ENCODE measurements at regions not wholly inside any gene's neighbourhood (a gene's known extent, or its start where the extent isn't known, plus 50 kb on each side); places are given as distances from the start of the nearest gene placed in this dataset.
"Not testable (repeated sequence)": the region's sequence is repeated elsewhere in the genome, so short reads cannot be mapped to it uniquely, and the experiment has no call there.

DNA sequence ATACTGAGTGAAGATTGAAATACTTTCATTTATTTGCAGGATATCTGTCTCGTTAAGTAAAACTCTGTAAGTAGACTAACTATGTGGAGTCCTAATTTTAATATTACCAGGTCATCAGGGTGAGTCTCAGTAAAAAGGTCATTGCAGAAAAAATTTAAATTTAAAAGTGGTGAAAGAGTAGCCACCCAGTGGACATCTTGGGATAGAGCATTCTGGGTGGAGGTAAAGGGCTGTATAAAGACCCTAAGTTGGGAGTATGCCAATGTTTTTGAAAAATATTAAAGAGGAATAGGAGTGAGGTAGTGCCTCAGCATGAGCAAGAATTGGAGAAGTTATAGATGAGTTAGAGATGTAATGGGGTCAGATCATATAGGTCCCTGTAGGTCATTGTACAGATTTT is 145.5 kb downstream of the HMHB1 start:
- Mint-ChIP-seq H3K4me3 (no peak overlapping the region), H3K9me3 (no peaks in the 10 kb centered on the region), H3K36me3 (no peaks in the 10 kb centered on the region), H3K4me1 (no peaks in the 10 kb centered on the region), H3K27me3 (no peaks in the 10 kb centered on the region), H3K27ac (no peak overlapping the region)
- DNase-seq = no peak

- no peak overlapping the region for H3K27ac Mint-ChIP-seq
- no peaks in the 10 kb centered on the region for H3K9me3 Mint-ChIP-seq
- H3K27me3 Mint-ChIP-seq = no peaks in the 10 kb centered on the region
- H3K4me3 Mint-ChIP-seq = no peak overlapping the region
- H3K36me3 Mint-ChIP-seq = no peaks in the 10 kb centered on the region
- H3K4me1 Mint-ChIP-seq = no peaks in the 10 kb centered on the region
- DNase-seq = no peak
Observed at GRCh38 chr5:143962201-143962600, 150.2 kb downstream of the HMHB1 start.

- Mint-ChIP-seq H3K4me1 (no peaks in the 10 kb centered on the region), H3K4me3 (no peak overlapping the region), H3K36me3 (no peaks in the 10 kb centered on the region), H3K9me3 (no peaks in the 10 kb centered on the region), H3K27me3 (peaks cover 5% of the 10 kb centered on the region), H3K27ac (no peak overlapping the region)
- no peak for DNase-seq
Observed at GRCh38 chr5:143964919-143965318, 153.0 kb downstream of the HMHB1 start.

DNA sequence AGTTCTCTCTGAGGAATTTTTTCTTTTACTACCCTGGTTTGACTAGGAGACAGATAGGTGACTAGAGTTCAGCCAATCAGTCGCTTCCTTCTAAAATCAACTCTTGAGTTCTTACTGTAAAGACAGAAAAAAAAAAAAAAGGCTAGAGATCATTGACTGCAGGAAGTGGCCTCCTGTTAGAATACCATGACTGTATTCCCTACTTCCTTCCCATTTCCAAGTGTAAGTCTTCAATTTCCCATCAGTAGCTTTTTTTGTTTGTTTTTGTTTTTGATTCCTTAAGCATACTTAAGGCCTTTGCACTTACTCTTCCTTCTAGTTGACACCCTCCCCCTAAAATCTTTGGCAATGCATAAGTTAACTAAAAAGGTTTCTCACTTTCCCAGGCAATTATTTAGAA is 154.3 kb downstream of the HMHB1 start:
- Mint-ChIP-seq H3K9me3 (no peaks in the 10 kb centered on the region), H3K27me3 (peaks cover 8% of the 10 kb centered on the region)

DNA sequence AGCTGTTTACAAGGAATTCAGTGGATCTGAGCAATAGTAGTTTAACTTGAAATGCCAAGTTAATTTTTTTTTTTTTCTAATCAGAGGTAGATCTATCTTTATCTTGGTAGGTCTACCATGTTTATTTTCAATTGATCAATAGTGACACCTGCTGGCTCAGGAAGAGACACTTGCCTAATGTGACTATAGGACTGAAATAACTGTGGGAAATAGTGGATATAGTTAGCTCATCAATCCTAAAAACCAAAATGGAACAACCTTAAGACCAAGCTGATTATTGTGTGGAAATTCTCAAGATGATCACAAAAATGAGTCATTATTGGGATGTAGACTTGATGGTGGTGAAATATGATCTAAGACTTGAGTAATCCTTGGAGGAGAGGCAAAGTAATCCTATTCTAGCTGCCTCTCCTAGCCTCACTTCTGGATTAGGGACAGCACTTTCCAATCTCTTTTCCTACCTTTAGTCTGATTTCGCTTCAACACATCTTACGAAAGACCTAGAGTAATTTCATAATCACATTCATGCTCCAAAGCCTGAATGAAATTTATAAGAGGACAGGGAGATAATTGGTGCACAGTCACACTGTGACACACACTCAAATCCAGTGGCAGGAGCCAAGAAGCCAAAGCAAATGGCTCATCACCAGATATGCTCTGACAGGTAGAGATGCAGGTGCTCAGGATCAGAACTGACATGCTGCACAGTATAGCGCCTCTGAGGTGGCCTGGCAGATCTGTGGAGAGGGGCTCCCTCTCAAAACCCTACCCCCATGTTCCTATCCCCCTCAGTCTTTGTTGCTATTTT is 156.3 kb downstream of the HMHB1 start:
- Mint-ChIP-seq H3K36me3 (no peaks in the 10 kb centered on the region), H3K4me1 (no peaks in the 10 kb centered on the region), H3K27me3 (peaks cover 8% of the 10 kb centered on the region), H3K27ac (no peak overlapping the region), H3K9me3 (no peaks in the 10 kb centered on the region), H3K4me3 (no peak overlapping the region)
- DNase-seq = no peak

More for the DNA sequence above, 154.3 kb downstream of the HMHB1 start:
- DNase-seq = no peak
- H3K36me3 Mint-ChIP-seq = no peaks in the 10 kb centered on the region
- H3K4me3 Mint-ChIP-seq = no peak overlapping the region
- H3K4me1 Mint-ChIP-seq = no peaks in the 10 kb centered on the region
- H3K27ac Mint-ChIP-seq = no peak overlapping the region

GRCh38 chr5:143970159-143970558 is 158.2 kb downstream of the HMHB1 start:
- H3K9me3 Mint-ChIP-seq = no peaks in the 10 kb centered on the region
- no peak overlapping the region for H3K4me3 Mint-ChIP-seq
- no peak overlapping the region for H3K27ac Mint-ChIP-seq
- peaks cover 8% of the 10 kb centered on the region for H3K27me3 Mint-ChIP-seq
- H3K4me1 Mint-ChIP-seq = no peaks in the 10 kb centered on the region
- no peaks in the 10 kb centered on the region for H3K36me3 Mint-ChIP-seq
- no peak for DNase-seq

DNA sequence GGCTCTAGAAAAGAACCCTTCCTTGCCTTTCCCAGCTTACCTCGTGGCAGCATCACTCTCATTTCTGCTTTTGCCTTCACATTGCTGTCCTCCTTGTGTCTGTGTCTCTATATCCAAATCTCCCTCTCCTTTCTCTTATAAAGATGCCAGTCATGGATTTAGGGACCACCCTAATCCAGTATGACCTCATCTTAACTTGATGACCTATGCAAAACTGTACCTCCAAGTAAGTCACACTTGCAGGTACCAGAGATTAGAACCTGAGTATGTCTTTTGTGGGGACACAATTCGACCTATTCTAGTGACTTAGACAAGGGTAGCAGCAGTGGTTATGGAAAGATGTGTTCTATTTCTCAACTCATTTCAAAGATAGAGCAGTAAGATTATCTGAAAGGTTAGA is 160.1 kb downstream of the HMHB1 start:
- Mint-ChIP-seq H3K4me1 (no peaks in the 10 kb centered on the region), H3K9me3 (no peaks in the 10 kb centered on the region), H3K27me3 (peaks cover 8% of the 10 kb centered on the region), H3K36me3 (no peaks in the 10 kb centered on the region), H3K4me3 (no peak overlapping the region), H3K27ac (no peak overlapping the region)
- DNase-seq = no peak

DNA sequence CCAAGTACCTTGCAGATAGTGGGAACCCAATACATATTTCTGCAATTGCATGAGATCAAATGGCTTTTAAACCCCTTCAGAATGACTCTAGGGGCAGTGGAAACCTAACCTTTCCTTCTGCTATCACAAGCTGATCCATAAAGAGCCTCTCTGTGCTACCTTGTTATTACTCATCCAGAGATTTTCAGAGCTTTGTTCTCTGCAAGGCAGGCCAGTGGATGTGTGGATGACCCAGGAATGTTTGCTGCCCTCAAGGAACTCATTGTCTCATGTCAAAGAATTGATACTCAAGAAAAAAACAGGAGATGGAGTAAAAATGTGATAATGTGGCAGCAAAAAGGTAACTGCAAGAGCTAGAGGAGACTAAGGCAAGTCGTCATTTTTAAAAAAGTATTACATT is 164.1 kb downstream of the HMHB1 start:
- Mint-ChIP-seq H3K4me3 (no peak overlapping the region), H3K27me3 (no peaks in the 10 kb centered on the region), H3K4me1 (peaks cover 4% of the 10 kb centered on the region), H3K9me3 (no peaks in the 10 kb centered on the region), H3K27ac (no peak overlapping the region), H3K36me3 (no peaks in the 10 kb centered on the region)
- no peak for DNase-seq

- DNase-seq = no peak
- H3K4me1 Mint-ChIP-seq = peaks cover 4% of the 10 kb centered on the region
- H3K4me3 Mint-ChIP-seq = no peak overlapping the region
- H3K9me3 Mint-ChIP-seq = no peaks in the 10 kb centered on the region
- no peaks in the 10 kb centered on the region for H3K27me3 Mint-ChIP-seq
- H3K27ac Mint-ChIP-seq = no peak overlapping the region
- H3K36me3 Mint-ChIP-seq = no peaks in the 10 kb centered on the region
Observed at GRCh38 chr5:143977891-143978461, 166.0 kb downstream of the HMHB1 start.

DNA sequence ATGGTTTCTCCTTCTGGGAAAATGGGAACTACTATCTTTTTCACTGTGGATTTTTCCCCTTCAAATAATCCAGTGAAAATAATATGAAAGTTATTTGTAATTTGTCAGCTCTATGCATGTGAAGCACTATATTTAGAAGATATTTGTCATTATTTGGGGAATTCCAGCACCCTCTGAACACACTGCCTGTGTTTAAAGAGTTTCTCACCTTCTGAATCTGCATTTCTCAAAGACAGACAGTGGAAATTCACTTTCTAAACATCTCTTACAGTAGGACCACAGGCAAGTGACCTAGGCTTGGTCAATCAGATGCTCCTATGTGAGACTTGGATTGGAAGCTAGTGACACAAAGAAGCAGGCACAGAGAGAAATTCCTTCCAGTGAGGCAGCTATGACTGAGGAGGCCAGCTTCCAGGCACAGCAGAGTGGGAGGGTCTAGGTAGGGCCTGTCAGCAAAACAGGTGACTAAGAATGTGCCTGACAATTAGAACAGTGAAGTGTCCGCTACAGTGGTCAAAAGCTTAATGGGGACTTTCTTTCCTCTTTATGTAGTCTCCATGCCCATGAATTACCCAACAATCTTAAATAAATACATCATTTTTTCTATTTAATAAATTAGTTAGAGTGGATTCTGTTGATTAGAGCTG is 167.2 kb downstream of the HMHB1 start:
- Mint-ChIP-seq H3K9me3 (no peaks in the 10 kb centered on the region), H3K4me3 (no peak overlapping the region), H3K36me3 (no peaks in the 10 kb centered on the region), H3K27ac (no peak overlapping the region), H3K4me1 (peaks cover 4% of the 10 kb centered on the region), H3K27me3 (no peaks in the 10 kb centered on the region)
- DNase-seq = no peak

GRCh38 chr5:143980506-143980905 is 168.5 kb downstream of the HMHB1 start:
- no peak overlapping the region for H3K4me3 Mint-ChIP-seq
- no peak for DNase-seq
- peaks cover 4% of the 10 kb centered on the region for H3K4me1 Mint-ChIP-seq
- H3K9me3 Mint-ChIP-seq = no peaks in the 10 kb centered on the region
- H3K27ac Mint-ChIP-seq = no peak overlapping the region
- peaks cover 9% of the 10 kb centered on the region for H3K27me3 Mint-ChIP-seq
- no peaks in the 10 kb centered on the region for H3K36me3 Mint-ChIP-seq

DNA sequence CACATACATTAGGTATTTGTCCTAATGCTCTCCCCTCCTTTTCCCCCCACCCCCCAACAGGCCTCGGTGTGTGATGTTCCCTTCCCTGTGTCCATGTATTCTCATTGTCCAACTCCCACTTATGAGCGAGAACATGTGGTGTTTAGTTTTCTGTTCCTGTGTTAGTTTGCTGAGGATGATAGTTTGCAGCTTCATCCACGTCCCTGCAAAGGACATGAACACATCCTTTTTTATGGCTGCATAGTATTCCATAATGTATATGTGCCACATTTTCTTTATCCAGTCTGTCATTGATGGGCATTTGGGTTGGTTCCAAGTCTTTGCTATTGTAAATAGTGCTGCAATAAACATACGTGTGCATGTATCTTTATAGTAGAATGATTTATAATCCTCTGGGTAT is 171.0 kb downstream of the HMHB1 start:
- peaks cover 13% of the 10 kb centered on the region for H3K27me3 Mint-ChIP-seq
- not testable (repeated sequence) for H3K9me3 Mint-ChIP-seq, H3K4me1 Mint-ChIP-seq, H3K27ac Mint-ChIP-seq, H3K4me3 Mint-ChIP-seq, DNase-seq, H3K36me3 Mint-ChIP-seq

DNA sequence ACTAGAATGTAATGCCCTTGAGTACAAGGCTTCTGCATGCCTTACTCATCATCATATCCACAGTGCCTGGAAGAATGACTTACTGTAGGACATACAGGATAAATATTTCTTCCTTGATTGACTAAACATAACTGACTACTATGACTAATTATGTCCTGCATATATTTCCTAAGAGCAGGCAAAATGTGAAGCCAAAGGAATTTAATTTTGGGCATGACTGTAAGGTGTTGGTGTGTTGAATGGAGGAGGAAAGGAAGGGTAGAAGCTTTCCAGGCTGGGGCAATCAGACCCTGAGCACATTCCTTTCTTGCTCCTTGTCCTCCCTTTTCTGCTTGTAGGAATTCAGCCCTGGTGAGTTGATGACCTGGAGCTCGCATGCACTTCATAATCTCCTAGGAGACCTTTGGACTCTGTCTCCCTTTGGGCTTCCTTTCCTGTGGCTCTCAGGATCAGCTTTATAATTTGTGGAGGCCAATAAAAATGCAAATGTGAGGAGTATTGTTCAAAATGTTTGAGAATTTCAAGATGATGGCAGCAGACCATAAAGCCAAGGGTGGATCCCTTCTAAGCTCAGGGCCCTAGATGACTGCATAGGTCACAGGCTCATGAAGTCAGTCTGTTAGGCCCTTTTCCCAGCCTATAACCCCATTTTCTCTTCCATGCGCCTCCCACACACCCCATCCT is 174.0 kb downstream of the HMHB1 start:
- Mint-ChIP-seq H3K4me1 (peaks cover 2% of the 10 kb centered on the region), H3K36me3 (no peaks in the 10 kb centered on the region), H3K27ac (no peak overlapping the region), H3K4me3 (no peak overlapping the region), H3K9me3 (no peaks in the 10 kb centered on the region), H3K27me3 (peaks cover 13% of the 10 kb centered on the region)
- DNase-seq = no peak

GRCh38 chr5:143986516-143987212 is 174.7 kb downstream of the HMHB1 start:
- Mint-ChIP-seq H3K27ac (no peak overlapping the region), H3K36me3 (no peaks in the 10 kb centered on the region), H3K27me3 (peaks cover 13% of the 10 kb centered on the region), H3K9me3 (no peaks in the 10 kb centered on the region), H3K4me1 (peaks cover 2% of the 10 kb centered on the region), H3K4me3 (no peak overlapping the region)
- DNase-seq = no peak

- H3K27ac Mint-ChIP-seq = no peak overlapping the region
- H3K36me3 Mint-ChIP-seq = no peaks in the 10 kb centered on the region
- peaks cover 13% of the 10 kb centered on the region for H3K27me3 Mint-ChIP-seq
- H3K9me3 Mint-ChIP-seq = no peaks in the 10 kb centered on the region
- no peak overlapping the region for H3K4me3 Mint-ChIP-seq
- H3K4me1 Mint-ChIP-seq = peaks cover 2% of the 10 kb centered on the region
- no peak for DNase-seq
Observed at GRCh38 chr5:143987264-143987663, 175.3 kb downstream of the HMHB1 start.

Data from activated naive CD8-positive, alpha-beta T cell treated with anti-CD3 and anti-CD28 coated beads for 36 hours (primary cell).